Hindlimb muscle (tissue), 1 donor: ENCODE measurements at regions not wholly inside any gene's neighbourhood (a gene's known extent, or its start where the extent isn't known, plus 50 kb on each side); places are given as distances from the start of the nearest gene placed in this dataset.
"Not testable (repeated sequence)": the region's sequence is repeated elsewhere in the genome, so short reads cannot be mapped to it uniquely, and the experiment has no call there.

ENCODE experiments used
- DNase-seq: peaks from one replicate; pipeline ENCODE4 v3.0.0-alpha.2; 2013

DNA sequence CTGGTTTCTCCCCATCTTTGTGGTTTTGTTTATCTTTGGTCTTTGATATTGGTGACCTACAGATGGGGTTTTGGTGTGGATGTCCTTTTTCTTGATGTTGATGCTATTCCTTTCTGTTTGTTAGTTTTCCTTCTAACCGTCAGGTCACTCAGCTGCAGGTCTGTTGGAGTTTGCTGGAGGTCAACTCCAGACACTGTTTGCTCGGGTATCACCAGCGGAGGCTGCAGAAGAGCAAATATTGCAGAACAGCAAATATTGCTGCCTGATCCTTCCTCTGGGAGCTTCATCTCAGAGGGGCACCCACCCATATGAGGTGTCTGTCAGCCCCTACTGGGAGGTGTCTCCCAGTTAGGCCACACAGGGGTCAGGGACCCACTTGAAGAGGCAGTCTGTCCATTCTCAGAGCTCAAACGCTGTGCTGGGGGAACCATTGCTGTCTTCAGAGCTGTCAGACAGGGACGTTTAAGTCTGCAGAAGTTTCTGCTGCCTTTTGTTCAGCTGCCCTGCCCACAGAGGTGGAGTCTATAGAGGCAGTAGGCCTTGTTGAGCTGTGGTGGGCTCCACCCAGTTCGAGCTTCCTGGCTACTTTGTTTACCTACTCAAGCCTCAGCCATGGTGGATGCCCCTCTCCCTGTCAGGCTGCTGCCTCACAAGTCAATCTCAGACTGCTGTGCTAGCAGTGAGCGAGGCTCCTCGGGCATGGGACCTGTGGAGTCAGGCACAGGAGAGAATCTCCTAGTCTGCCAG lies 94.8 kb upstream of the BNIP2 start:
- DNase-seq: not testable (repeated sequence)

DNA sequence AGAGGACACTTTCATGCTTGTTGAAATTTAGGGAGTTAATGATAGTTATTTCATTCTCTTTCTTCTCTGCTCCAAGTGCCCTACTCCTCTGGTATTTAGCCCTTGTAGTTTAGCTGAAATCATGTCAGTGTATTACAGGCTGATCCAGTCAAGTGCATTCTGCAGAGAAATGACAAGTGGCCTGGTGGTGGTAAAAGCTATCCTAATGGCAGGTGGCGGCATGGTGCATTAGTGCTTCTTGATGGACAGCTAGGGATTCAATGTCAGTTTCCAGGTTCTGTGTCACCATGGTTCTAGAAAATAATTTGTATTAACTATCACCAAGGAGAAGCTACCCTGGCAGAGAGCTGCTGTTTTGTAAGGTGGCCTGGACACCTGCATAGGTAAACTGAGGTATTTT lies 90.0 kb upstream of the BNIP2 start:
- no peak for DNase-seq

DNA sequence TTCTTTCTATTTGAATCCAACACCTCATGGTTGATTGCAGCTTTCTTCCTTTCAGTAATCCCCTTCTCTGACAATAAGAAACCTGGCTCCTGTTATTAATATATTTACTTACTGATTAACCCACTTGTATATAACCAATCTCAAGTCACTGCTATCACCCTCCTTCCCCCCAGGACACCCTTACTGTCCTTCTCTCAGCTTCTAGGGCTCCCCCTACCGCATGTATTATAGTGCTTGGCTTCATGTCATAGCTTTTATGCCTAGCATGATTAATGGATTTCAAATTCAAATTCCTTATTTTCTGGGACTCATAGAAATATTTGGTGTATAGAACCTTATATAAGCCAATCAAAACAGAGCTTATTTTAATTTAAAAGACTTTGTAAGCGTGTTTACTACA lies 75.7 kb upstream of the BNIP2 start:
- DNase-seq: no peak

DNA sequence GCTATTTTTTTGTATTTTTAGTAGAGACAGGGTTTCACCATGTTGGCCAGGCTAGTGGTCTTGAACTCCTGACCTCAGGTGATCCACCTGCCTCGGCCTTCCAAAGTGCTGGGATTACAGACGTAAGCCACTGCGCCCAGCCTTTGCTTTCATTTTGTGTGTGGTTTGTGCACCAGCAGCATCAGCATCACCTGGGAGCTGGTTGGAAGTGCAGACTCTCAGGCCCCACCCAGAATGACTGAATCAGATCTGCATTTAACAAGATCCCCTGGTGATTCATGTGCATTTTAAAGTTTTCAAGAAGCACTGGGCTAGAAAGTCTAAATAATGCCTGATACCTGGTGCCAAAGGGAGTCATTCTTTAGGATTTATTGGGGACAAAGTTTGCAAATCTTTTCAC lies 73.4 kb upstream of the BNIP2 start:
- no peak for DNase-seq

DNA sequence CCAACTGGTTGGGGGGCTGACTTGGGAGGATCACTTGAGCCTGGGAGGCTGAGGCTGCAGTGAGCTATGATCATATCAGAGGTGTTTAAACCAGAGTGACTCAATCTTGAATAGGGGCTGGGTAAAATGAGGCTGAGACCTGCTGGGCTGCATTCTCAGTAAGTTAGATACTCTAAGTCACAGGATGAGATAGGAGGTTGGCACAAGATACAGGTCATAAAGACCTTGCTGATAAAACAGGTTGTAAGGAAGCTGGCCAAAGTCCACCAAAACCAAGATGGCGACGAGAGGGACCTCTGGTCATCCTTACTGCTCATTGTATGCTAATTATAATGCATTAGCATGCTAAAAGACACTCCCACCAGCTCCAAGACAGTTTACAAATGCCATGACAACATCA lies 71.1 kb upstream of the BNIP2 start:
- not testable (repeated sequence) for DNase-seq

DNA sequence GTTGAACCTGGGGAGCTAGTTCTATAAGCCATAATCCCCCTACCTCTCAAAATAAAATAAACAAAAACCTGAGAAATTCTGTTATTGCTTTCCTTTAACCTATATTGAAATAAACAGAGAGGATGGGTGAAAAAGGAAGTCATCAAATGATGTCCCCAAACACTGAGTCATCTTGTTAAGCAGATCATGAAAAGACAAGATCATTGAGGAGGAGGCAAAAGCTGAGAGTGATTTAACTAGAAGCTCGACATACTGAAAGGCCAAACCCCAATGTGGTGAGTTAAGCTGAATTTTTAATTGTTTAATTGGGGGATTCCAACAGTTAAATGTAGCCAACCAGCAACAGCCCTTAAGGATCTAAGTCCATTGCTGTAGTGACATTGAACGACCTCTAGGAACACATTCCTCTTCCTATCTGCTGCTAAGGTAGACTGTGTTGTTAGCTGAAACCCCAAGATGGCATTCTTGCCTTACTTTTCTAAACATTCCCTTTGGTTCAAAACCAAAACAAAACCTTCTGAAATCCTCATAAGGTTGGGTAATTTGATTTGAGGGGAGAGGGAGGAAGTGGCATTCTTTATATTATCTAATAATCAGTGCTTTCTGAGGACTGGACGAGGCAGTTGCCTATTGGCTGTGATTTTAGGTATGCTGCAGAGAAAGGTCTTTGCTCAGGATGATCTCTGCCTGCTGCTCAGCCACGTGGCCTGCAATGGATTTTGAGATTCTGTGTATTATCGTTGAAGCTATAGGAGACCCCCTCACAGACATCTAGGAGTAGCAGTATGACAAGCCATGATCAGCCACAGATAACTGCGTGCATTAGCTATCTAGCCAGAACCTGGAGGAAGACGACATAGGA lies 62.7 kb upstream of the BNIP2 start:
- DNase-seq: no peak

DNA sequence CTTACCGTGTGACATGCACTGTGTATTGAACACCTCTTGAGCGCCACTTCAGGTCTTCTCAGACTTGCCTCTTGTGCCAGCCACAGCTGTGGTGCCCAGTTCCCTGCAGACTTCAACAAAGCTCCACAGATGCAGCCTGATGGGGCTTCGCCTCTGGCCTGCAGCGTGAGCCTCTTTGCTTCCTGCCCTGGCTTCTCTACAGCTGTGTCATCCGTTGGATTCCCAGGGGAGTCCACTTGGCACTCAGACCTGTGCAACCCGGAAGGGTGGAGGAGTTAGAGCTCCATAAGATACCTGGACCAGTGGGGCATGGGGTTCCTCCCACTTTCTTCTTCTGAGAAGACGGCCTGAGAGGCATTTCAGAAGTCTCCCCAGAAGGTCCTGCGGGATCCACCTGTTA lies 57.7 kb upstream of the BNIP2 start:
- no peak for DNase-seq

DNA sequence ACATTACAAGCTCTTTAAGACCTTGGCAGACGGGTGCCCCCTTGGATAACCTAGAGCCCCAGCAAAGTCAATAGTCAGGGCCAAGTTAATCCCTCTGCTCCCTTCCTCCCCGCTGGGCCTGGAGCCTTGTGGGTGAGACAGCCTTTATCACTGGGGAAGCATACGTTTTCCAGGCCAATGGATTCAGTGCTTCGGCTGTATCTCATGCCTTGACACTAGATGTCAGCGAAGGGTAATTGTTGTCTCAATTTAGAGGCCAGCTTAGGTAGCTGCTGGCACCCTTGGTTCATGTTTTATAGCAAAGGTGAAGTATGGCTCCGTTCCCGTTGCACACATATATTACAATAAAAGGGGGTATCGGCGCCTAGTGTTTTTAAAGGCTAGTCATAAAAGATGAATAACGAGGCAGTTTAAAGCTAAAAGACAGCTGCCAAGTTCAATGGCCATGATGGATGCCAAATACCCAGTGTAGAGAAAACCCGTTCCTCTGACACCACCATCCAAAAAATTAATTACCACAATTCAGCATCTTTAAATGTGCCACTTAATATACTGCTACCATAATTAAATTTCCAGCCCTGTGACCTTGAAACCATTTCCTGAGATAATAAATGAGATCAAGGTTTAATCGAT lies 52.3 kb upstream of the BNIP2 start:
- no peak for DNase-seq

DNA sequence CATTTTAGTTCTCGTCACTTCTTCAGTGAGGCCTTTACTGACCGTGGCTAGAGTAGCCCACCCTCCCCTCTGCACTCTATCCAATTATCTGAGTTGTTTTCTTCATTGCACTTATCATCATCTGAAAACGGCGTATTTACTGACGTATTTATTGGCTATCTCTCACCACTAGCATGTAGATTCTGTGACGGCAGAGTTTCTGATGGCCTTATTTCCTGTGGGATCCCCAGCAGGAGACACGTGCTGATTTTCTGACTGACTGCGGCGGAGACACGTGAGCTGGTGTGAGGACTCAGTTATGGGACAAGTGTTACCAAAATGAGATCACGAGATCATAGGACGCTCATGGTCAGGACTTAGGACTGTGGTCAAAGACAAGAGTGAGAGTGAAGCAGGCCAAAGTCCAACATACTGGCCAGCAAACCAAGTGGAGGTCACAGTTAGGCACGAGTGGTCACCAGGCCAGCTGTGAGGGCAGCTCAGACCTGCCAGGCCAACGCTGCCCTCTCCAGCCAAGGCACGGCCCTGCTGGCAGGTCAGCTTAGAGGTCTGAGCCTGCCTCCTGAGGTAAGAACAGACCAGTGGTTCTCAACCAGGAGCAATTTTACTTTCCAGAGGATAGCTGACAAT lies 50.6 kb upstream of the BNIP2 start:
- no peak for DNase-seq
